H9 (cell line): ENCODE measurements at regions not wholly inside any gene's neighbourhood (a gene's known extent, or its start where the extent isn't known, plus 50 kb on each side); places are given as distances from the start of the nearest gene placed in this dataset.

ENCODE experiments used
- DNase-seq: peaks from one replicate; pipeline ENCODE4 v3.0.0-alpha.2; 2017
- H2AFZ ChIP-seq: one replicate; pipeline ENCODE4 v1.6.1; 2013; ENCODE audit warnings: mild to moderate bottlenecking, low read length, control low read depth, moderate library complexity
- H2AK5ac ChIP-seq: 2 replicates; pipeline ENCODE4 v1.6.1; 2013; ENCODE audit warnings: low read length, control low read depth, mixed read lengths; ENCODE audit not compliant: insufficient read length
- H2BK120ac ChIP-seq: one replicate; pipeline ENCODE4 v1.6.1; 2013; ENCODE audit warnings: low read depth, mild to moderate bottlenecking, low read length, control low read depth, inconsistent platforms; ENCODE audit not compliant: poor library complexity, severe bottlenecking
- H2BK12ac ChIP-seq: 2 replicates; pipeline ENCODE4 v1.6.1; 2013; ENCODE audit warnings: low read length, control low read depth, mixed read lengths, low read depth; ENCODE audit not compliant: insufficient read length
- H2BK15ac ChIP-seq: 2 replicates; pipeline ENCODE4 v1.6.1; 2013; ENCODE audit warnings: low read depth, low read length, control low read depth
- H2BK20ac ChIP-seq: one replicate; pipeline ENCODE4 v1.6.1; 2013; ENCODE audit warnings: low read depth, mild to moderate bottlenecking, low read length, control low read depth, inconsistent platforms; ENCODE audit not compliant: poor library complexity, severe bottlenecking
- H2BK5ac ChIP-seq: 2 replicates; pipeline ENCODE4 v1.6.1; 2013; ENCODE audit warnings: low read length, control low read depth, mixed read lengths; ENCODE audit not compliant: insufficient read length
- H3K14ac ChIP-seq: 2 replicates; pipeline ENCODE4 v1.6.1; 2013; ENCODE audit warnings: low read length, control low read depth; ENCODE audit not compliant: insufficient read depth
- H3K18ac ChIP-seq: 2 replicates; pipeline ENCODE4 v1.6.1; 2013; ENCODE audit warnings: low read depth, mild to moderate bottlenecking, mixed read lengths, low read length, control low read depth; ENCODE audit not compliant: insufficient read length
- H3K23ac ChIP-seq: 2 replicates; pipeline ENCODE4 v1.6.1; 2013; ENCODE audit warnings: low read length, control low read depth, mixed read lengths, low read depth; ENCODE audit not compliant: insufficient read length
- H3K23me2 ChIP-seq: 2 replicates; pipeline ENCODE4 v1.6.1; 2013; ENCODE audit warnings: low read depth, mild to moderate bottlenecking, mixed read lengths, low read length, control low read depth; ENCODE audit not compliant: insufficient read length, poor library complexity, severe bottlenecking
- H3K27ac ChIP-seq: 2 replicates; pipeline ENCODE4 v1.5.1; 2013; ENCODE audit warnings: low read length, control low read depth, mixed read lengths, low read depth; ENCODE audit not compliant: insufficient read length
- H3K27me3 ChIP-seq: 2 replicates; pipeline ENCODE4 v1.6.1; 2013; ENCODE audit warnings: low read length, control low read depth, inconsistent platforms; ENCODE audit not compliant: insufficient read depth
- H3K4ac ChIP-seq: 2 replicates; pipeline ENCODE4 v1.6.1; 2013; ENCODE audit warnings: low read depth, mild to moderate bottlenecking, control low read depth, inconsistent platforms, low read length, moderate library complexity
- H3K4me1 ChIP-seq: 2 replicates; pipeline ENCODE4 v1.6.1; 2013; ENCODE audit warnings: low read length, control low read depth, inconsistent platforms; ENCODE audit not compliant: insufficient read depth
- H3K4me2 ChIP-seq: 2 replicates; pipeline ENCODE4 v1.6.1; 2013; ENCODE audit warnings: low read length, control low read depth, mixed read lengths; ENCODE audit not compliant: insufficient read length, insufficient read depth
- H3K56ac ChIP-seq: 2 replicates; pipeline ENCODE4 v1.6.1; 2013; ENCODE audit warnings: low read depth, mild to moderate bottlenecking, mixed read lengths, low read length, control low read depth; ENCODE audit not compliant: insufficient read length
- H3K79me1 ChIP-seq: 2 replicates; pipeline ENCODE4 v1.6.1; 2013; ENCODE audit warnings: low read depth, mild to moderate bottlenecking, moderate library complexity, low read length, control low read depth, inconsistent platforms; ENCODE audit not compliant: insufficient read depth, poor library complexity, severe bottlenecking
- H3K79me2 ChIP-seq: 2 replicates; pipeline ENCODE4 v1.6.1; 2013; ENCODE audit warnings: low read length, control low read depth, inconsistent platforms; ENCODE audit not compliant: insufficient read depth
- H3K9ac ChIP-seq: 2 replicates; pipeline ENCODE4 v1.6.1; 2013; ENCODE audit warnings: low read length, control low read depth, mixed read lengths; ENCODE audit not compliant: insufficient read length; ENCODE audit errors: extremely low read depth
- H3K9me3 ChIP-seq: one replicate; pipeline ENCODE4 v1.6.1; 2013; ENCODE audit warnings: low read depth, low read length, inconsistent platforms; ENCODE audit not compliant: control insufficient read depth
- H3T11ph ChIP-seq: one replicate; pipeline ENCODE4 v1.6.1; 2013; ENCODE audit warnings: mild to moderate bottlenecking, low read length, control low read depth, inconsistent platforms
- H4K20me1 ChIP-seq: one replicate; pipeline ENCODE4 v1.6.1; 2013; ENCODE audit not compliant: control insufficient read depth, insufficient read length, insufficient read depth
- H4K5ac ChIP-seq: 2 replicates; pipeline ENCODE4 v1.6.1; 2013; ENCODE audit warnings: low read depth, mild to moderate bottlenecking, mixed read lengths, low read length, control low read depth; ENCODE audit not compliant: insufficient read length
- H4K8ac ChIP-seq: replicated peaks from 2 replicates; pipeline ENCODE4 v1.6.1; 2013; ENCODE audit warnings: low read length, control low read depth, mixed read lengths, low read depth; ENCODE audit not compliant: insufficient read length
- H4K91ac ChIP-seq: 2 replicates; pipeline ENCODE4 v1.6.1; 2013; ENCODE audit warnings: low read depth, mild to moderate bottlenecking, moderate library complexity, mixed read lengths, low read length, control low read depth; ENCODE audit not compliant: insufficient read length
- H3K27ac Mint-ChIP-seq, 3 experiments: 2 replicates in 2 of 3; 3 replicates in 1 of 3; pipeline ENCODE4 v1.8.0; 2020 to 2021; ENCODE audit warnings: mixed read lengths in 3 of 3, mild to moderate bottlenecking in 1 of 3, moderate library complexity in 1 of 3
- H3K27me3 Mint-ChIP-seq: 2 replicates; pipeline ENCODE4 v1.8.0; 2021; ENCODE audit warnings: low read depth, mild to moderate bottlenecking, moderate library complexity, mixed read lengths
- H3K36me3 Mint-ChIP-seq, 3 experiments: 2 replicates in 2 of 3; 3 replicates in 1 of 3; pipeline ENCODE4 v1.8.0; 2020 to 2021; ENCODE audit warnings: low read depth in 3 of 3, mixed read lengths in 3 of 3; ENCODE audit not compliant: insufficient read depth in 1 of 3
- H3K4me1 Mint-ChIP-seq, 2 experiments: 2 replicates each; pipeline ENCODE4 v1.8.0; 2020; ENCODE audit warnings: mixed read lengths in 2 of 2
- H3K4me3 Mint-ChIP-seq, 2 experiments: 2 replicates in 1 of 2; 3 replicates in 1 of 2; pipeline ENCODE4 v1.8.0; 2020 to 2021; ENCODE audit warnings: mild to moderate bottlenecking in 2 of 2, mixed read lengths in 2 of 2, moderate library complexity in 1 of 2
- H3K9me3 Mint-ChIP-seq, 2 experiments: 2 replicates in 1 of 2; 3 replicates in 1 of 2; pipeline ENCODE4 v1.8.0; 2020; ENCODE audit warnings: mild to moderate bottlenecking in 2 of 2, mixed read lengths in 2 of 2, moderate library complexity in 1 of 2
- CTCF ChIP-seq: fragments of 200-600 bp; sonication (generic); conservative IDR thresholded peaks from 3 replicates; pipeline ENCODE4 v1.8.0; 2021; ENCODE audit warnings: antibody characterized with exemption, mild to moderate bottlenecking
- WGBS: extraction: QIAGEN DNeasy Blood & Tissue Kit; methylation state at CpG from one replicate; pipeline ENCODE4 v1.1.7; 2013; ENCODE audit warnings: missing lambda C conversion rate, low lambda C conversion rate, mixed read lengths; ENCODE audit not compliant: insufficient read length; ENCODE audit errors: extremely low coverage; 5-methylcytosine and 5-hydroxymethylcytosine counted together

GRCh38 chr1:194495434-194495833 lies 1309.0 kb upstream of the B3GALT2 start:
- Mint-ChIP-seq H3K36me3 (peaks cover 8 to 19% (median 17%) of the 10 kb centered on the region in 3 experiments; a peak in 6 of 7 replicates), H3K27ac (no peak overlapping the region), H3K4me3 (no peak overlapping the region), H3K4me1 (no peaks in the 10 kb centered on the region), H3K9me3 (peaks cover 19 to 28% of the 10 kb centered on the region in 2 experiments), H3K27me3 (no peaks in the 10 kb centered on the region)
- Histone ChIP-seq H3K56ac (no peak overlapping the region), H3T11ph (no peak overlapping the region), H3K14ac (no peak overlapping the region), H3K9me3 (no peaks in the 10 kb centered on the region), H4K20me1 (no peaks in the 10 kb centered on the region), H2BK5ac (no peak overlapping the region), H4K5ac (no peak overlapping the region), H3K79me1 (no peaks in the 10 kb centered on the region), H2BK20ac (no peak overlapping the region), H4K91ac (no peak overlapping the region), H3K27me3 (no peaks in the 10 kb centered on the region), H3K27ac (no peak overlapping the region), H2BK15ac (no peak overlapping the region), H3K9ac (no peak overlapping the region), H2BK12ac (no peak overlapping the region), H3K4ac (no peak overlapping the region), H4K8ac (no peak overlapping the region), H3K4me1 (no peaks in the 10 kb centered on the region), H3K18ac (no peak overlapping the region), H3K23me2 (no peaks in the 10 kb centered on the region), H2AFZ (no peak overlapping the region), H2AK5ac (no peak overlapping the region), H3K23ac (no peak overlapping the region), H2BK120ac (no peak overlapping the region), H3K4me2 (no peak overlapping the region), H3K79me2 (no peaks in the 10 kb centered on the region)
- no peak for TF ChIP-seq CTCF
- no peak for DNase-seq
- WGBS: no CpG with 5 or more reads among the region's 1 CpG
